DMS153 treated with DMSO at 0.1 percent for 48 hours (cell line): ENCODE measurements at regions not wholly inside any gene's neighbourhood (a gene's known extent, or its start where the extent isn't known, plus 50 kb on each side); places are given as distances from the start of the nearest gene placed in this dataset.
"Not testable (repeated sequence)": the region's sequence is repeated elsewhere in the genome, so short reads cannot be mapped to it uniquely, and the experiment has no call there.

Experiments
- DNase-seq: peaks from one replicate; lab custom pipeline; 2025; ENCODE audit not compliant: unreplicated experiment; lab: John Stamatoyannopoulos, UW

- DNase-seq = not testable (repeated sequence)
Measured at GRCh38 chrX:71822314-71822713, 59.2 kb downstream of the CXorf49B start.

- no peak for DNase-seq
Measured at GRCh38 chrX:71823391-71824057, 60.4 kb downstream of the CXorf49B start.

GRCh38 chrX:71828086-71828485, 64.9 kb downstream of the CXorf49B start:
- DNase-seq = no peak

- DNase-seq = not testable (repeated sequence)
Measured at GRCh38 chrX:71838092-71838491, 72.6 kb upstream of the NHSL2 start.

- no peak for DNase-seq
Measured at GRCh38 chrX:71846429-71846828, 64.2 kb upstream of the NHSL2 start.

- DNase-seq = no peak
Measured at GRCh38 chrX:71852182-71852581, 58.5 kb upstream of the NHSL2 start.

- DNase-seq = peak; percentile 0
Measured at GRCh38 chrX:71859637-71860036, 51.0 kb upstream of the NHSL2 start.
